GM13976 (cell line): ENCODE measurements at regions not wholly inside any gene's neighbourhood (a gene's known extent, or its start where the extent isn't known, plus 50 kb on each side); places are given as distances from the start of the nearest gene placed in this dataset.

Experiments used
- DNase-seq: peaks from one replicate; pipeline ENCODE4 v3.0.0; 2012; ENCODE audit warnings: low spot score
- CTCF ChIP-seq: IDR thresholded peaks from 2 replicates; pipeline ENCODE4 v1.5.1; 2012; ENCODE audit warnings: borderline replicate concordance, mild to moderate bottlenecking; ENCODE audit not compliant: insufficient read depth; ENCODE audit errors: extremely low read depth, missing control alignments, control extremely low read depth
- in situ Hi-C: fragments of 300-500 bp; cut with MboI; formaldehyde crosslinking; loops from one replicate; pipeline ENCODE4 v1.12.0; 2022; ENCODE audit warnings: low sequenced_read_pairs, mixed read lengths, inconsistent platforms; ENCODE audit not compliant: unreplicated experiment

- TF ChIP-seq CTCF, result no peak
- in situ Hi-C loops, result no loop called here
- DNase-seq, result no peak
These were observed 144.6 kb upstream of the TMEM170B start for GRCh38 chr6:11392778-11393507.

GRCh38 chr6:11391934-11392777 lies 145.4 kb upstream of the TMEM170B start:
- in situ Hi-C loops, result no loop called here
- no peak for TF ChIP-seq CTCF
- DNase-seq, result no peak

- in situ Hi-C loops, result no loop called here
- TF ChIP-seq CTCF, result no peak
- DNase-seq, result no peak
These were observed 147.6 kb upstream of the TMEM170B start for GRCh38 chr6:11389977-11390376.

- TF ChIP-seq CTCF, result no peak
- in situ Hi-C loops, result no loop called here
- no peak for DNase-seq
These were observed 148.3 kb upstream of the TMEM170B start for GRCh38 chr6:11388983-11389944.

GRCh38 chr6:11387707-11388430 lies 149.7 kb upstream of the TMEM170B start:
- no peak for DNase-seq
- in situ Hi-C loops, result no loop called here
- no peak for TF ChIP-seq CTCF

- no peak for TF ChIP-seq CTCF
- DNase-seq, result no peak
- in situ Hi-C loops, result no loop called here
These were observed 150.8 kb upstream of the TMEM170B start for GRCh38 chr6:11386726-11387125.
